ENCODE measurements at regions not wholly inside any gene's neighbourhood (a gene's known extent, or its start where the extent isn't known, plus 50 kb on each side); places are given as distances from the start of the nearest gene placed in this dataset.

DNA sequence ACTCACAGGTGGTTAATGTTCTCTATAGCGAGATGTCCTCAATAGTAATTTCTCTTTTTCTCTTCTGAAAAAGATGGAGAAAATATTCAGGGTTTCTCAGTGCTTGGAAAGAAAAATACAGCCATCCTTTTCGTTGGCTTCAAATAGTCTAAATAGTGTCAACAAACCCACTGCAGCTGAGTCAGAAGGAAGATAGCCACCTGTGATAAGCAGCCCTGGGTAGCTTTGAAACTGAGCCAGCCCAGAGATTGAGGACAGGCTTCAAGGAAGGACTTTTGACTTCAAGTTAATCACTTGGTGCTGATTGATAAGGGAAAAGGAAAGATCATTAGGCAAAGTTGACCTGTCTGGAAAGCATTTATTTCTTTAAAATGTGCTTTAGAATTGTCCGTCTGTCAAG is 78.7 kb upstream of the TYRP1 start:
- TF ChIP-seq, protein P1, sequence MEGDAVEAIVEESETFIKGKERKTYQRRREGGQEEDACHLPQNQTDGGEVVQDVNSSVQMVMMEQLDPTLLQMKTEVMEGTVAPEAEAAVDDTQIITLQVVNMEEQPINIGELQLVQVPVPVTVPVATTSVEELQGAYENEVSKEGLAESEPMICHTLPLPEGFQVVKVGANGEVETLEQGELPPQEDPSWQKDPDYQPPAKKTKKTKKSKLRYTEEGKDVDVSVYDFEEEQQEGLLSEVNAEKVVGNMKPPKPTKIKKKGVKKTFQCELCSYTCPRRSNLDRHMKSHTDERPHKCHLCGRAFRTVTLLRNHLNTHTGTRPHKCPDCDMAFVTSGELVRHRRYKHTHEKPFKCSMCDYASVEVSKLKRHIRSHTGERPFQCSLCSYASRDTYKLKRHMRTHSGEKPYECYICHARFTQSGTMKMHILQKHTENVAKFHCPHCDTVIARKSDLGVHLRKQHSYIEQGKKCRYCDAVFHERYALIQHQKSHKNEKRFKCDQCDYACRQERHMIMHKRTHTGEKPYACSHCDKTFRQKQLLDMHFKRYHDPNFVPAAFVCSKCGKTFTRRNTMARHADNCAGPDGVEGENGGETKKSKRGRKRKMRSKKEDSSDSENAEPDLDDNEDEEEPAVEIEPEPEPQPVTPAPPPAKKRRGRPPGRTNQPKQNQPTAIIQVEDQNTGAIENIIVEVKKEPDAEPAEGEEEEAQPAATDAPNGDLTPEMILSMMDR (IDR thresholded peaks at IDR 0.05): no peak
- intact Hi-C loops (cut with DNase I): no loop called here

DNA sequence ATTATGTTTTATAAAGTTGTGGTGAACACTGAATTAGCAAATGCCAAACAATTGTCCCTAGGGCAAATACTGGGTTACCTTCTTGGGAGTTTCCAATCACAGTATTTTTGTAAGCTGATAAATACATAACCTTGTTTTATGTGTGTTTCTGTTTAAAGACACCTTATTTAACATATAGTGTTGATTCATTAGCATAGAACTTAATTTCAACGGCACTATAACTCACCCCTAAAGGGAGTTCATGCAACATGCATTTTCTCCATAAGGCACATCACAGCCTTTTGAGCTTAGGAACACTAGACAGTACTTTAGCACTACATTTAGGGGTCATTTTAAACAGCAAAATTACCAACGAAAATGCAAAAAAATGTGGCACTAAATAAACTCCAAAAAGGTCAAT is 74.2 kb upstream of the TYRP1 start:
- Histone ChIP-seq H3K27ac (no peak overlapping the region), H3K4me1 (no peaks in the 10 kb centered on the region), H3K4me3 (no peak overlapping the region), H3K9me3 (no peaks in the 10 kb centered on the region), H3K36me3 (no peaks in the 10 kb centered on the region), H3K27me3 (ENCODE audit: low read depth) (no peaks in the 10 kb centered on the region)
- intact Hi-C loops (cut with DNase I): no loop called here
- TF ChIP-seq, protein P1 (IDR thresholded peaks at IDR 0.05): no peak
- no peak for ATAC-seq
- no peak for DNase-seq

More for the DNA sequence above, 78.7 kb upstream of the TYRP1 start:
- Histone ChIP-seq H3K27me3 (ENCODE audit: low read depth) (no peaks in the 10 kb centered on the region), H3K9me3 (no peaks in the 10 kb centered on the region), H3K4me3 (no peak overlapping the region), H3K27ac (no peak overlapping the region), H3K4me1 (no peaks in the 10 kb centered on the region), H3K36me3 (no peaks in the 10 kb centered on the region)
- no peak for ATAC-seq
- DNase-seq: no peak

DNA sequence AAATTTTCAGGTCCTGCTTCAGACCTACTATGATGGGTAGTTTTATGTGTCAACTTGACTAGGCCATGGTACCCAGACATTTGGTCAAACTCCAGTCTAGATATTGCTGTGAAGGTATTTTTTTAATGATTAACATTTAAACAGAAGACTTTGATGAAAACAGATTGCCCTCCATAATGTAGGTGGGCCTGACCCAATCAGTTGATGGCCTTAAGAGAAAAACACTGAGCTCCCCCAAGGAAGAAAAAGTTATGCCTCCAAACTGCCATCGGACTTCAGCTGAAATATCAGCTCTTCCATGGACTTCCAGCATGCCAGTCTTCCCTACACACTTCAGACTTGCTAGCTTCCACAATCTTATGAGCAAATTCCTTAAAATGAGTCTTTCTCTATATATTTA is 67.3 kb upstream of the TYRP1 start:
- Histone ChIP-seq H3K27me3 (ENCODE audit: low read depth) (no peaks in the 10 kb centered on the region), H3K36me3 (no peaks in the 10 kb centered on the region), H3K27ac (no peak overlapping the region), H3K4me3 (no peak overlapping the region), H3K9me3 (no peaks in the 10 kb centered on the region), H3K4me1 (no peaks in the 10 kb centered on the region)
- intact Hi-C loops (cut with DNase I): no loop called here
- TF ChIP-seq, protein P1 (IDR thresholded peaks at IDR 0.05): no peak
- no peak for ATAC-seq
- no peak for DNase-seq

DNA sequence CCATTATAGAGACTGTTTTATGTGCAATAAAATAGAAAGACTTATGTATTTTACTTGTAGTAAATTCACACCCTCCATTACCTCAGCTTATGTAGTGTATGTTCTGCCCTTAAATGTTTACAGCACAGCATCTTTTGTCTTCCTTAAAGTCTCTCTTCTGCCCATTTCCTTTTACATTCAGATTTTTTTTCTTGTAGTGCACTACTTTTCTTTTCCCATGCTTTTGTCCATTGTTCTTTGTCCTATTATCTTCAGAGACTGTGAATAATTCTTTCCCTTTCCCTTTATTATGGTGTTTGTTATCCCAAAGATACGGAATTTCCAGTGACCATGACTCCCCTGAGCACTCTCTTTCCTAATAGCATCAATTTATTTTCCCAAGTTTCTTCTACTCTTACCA is 66.1 kb upstream of the TYRP1 start:
- no peaks in the 10 kb centered on the region for H3K4me1 ChIP-seq
- H3K36me3 ChIP-seq: no peaks in the 10 kb centered on the region
- H3K27me3 ChIP-seq (ENCODE audit: low read depth): no peaks in the 10 kb centered on the region
- intact Hi-C loops (cut with DNase I): no loop called here
- ATAC-seq (no peak), DNase-seq (no peak)
- H3K4me3 ChIP-seq: no peak overlapping the region
- no peaks in the 10 kb centered on the region for H3K9me3 ChIP-seq
- TF ChIP-seq, protein P1 (IDR thresholded peaks at IDR 0.05): no peak
- H3K27ac ChIP-seq: no peak overlapping the region

DNA sequence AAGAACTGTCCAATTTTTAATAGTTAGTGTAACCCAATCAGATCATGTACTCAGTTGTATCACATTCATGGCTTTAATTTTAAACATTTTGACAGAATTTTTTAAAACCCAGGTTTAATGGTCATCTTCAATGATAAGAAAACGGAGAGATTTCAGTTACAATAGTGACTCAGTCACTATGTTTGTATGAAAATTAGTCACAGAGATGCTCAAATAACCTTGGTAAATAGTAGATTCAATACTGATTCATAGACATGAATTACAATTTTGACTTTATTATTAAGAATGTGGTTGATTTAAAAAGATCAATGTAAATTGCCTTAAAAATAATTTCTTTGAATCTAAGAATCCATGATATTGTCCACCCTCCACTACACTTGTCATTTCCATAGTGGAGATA is 64.6 kb upstream of the TYRP1 start:
- intact Hi-C loops (cut with DNase I): no loop called here
- no peak overlapping the region for H3K4me3 ChIP-seq
- TF ChIP-seq, protein P1 (IDR thresholded peaks at IDR 0.05): no peak
- no peaks in the 10 kb centered on the region for H3K27me3 ChIP-seq (ENCODE audit: low read depth)
- no peaks in the 10 kb centered on the region for H3K36me3 ChIP-seq
- DNase-seq (no peak), ATAC-seq (no peak)
- no peaks in the 10 kb centered on the region for H3K9me3 ChIP-seq
- no peak overlapping the region for H3K27ac ChIP-seq
- H3K4me1 ChIP-seq: no peaks in the 10 kb centered on the region

DNA sequence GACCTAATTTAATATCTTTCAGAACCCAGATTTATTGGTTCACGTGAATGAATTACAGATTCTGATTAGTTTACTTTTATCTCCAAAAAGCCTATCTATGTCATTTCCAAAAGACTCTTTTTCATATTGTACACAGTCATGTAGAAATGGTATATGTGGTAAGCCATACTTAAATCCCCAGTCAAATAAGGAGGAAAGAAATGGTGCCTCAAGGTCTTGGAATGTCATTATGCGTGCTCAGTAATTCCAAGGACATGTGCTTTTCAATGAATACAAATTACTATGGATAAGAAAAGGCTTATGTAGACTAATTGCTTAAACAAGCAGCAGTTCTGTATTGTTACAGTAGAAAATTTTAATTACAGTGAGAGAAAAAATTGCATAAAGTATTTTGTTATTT is 64.1 kb upstream of the TYRP1 start:
- ATAC-seq (no peak), DNase-seq (no peak)
- TF ChIP-seq, protein P1 (IDR thresholded peaks at IDR 0.05): no peak
- no peaks in the 10 kb centered on the region for H3K4me1 ChIP-seq
- no peak overlapping the region for H3K4me3 ChIP-seq
- no peaks in the 10 kb centered on the region for H3K27me3 ChIP-seq (ENCODE audit: low read depth)
- H3K27ac ChIP-seq: no peak overlapping the region
- intact Hi-C loops (cut with DNase I): no loop called here
- no peaks in the 10 kb centered on the region for H3K36me3 ChIP-seq
- no peaks in the 10 kb centered on the region for H3K9me3 ChIP-seq
